ENCODE measurements at regions not wholly inside any gene's neighbourhood (a gene's known extent, or its start where the extent isn't known, plus 50 kb on each side); places are given as distances from the start of the nearest gene placed in this dataset.

DNA sequence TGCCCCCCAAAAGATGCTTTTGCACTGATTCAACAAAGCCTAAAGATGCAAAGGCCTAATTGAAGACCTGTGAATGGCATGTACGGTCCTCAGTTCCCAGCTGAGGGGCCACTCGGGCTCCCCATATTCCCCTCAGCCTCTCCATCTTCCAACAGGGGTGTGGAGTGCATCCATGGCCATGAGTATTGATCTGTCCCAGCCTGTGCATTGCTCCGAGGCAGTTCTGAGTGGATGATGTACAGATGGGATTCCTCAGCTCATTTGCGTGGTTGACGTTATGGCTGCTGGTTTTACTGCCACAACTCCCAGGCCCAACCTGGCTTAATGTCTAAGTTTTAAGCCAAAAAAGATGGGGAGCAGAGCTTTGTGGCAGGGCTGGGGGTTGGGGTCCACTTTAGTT, 162.7 kb upstream of the ZNF267 start:
- TF ChIP-seq TAF7 (optimal IDR thresholded peaks at IDR 0.05; ENCODE audit: borderline replicate concordance, low read depth, low read length) = no peak
- POLR2A ChIA-PET (ENCODE audit: partially characterized antibody) = interaction anchor here (0.8 to 4.7 kb wide), 8 partner anchors 9 to 252 kb away, joined by 3 to 43 read pairs (median 5); partner anchors contain the start of genes ARMC5 and RUSF1
- 88% methylated on average over 5 of the region's 5 CpGs; no CpG with 5 or more reads in 1 of the 2 experiments for WGBS, 2 experiments (ENCODE audit: extremely low coverage in 1 of 2, insufficient coverage in 1 of 2, insufficient read length in 1 of 2, insufficient replicate concordance in 2 of 2, low coverage in 1 of 2, low lambda C conversion rate in 2 of 2, missing lambda C conversion rate in 1 of 2)

More for the DNA sequence above, 162.7 kb upstream of the ZNF267 start:
- H2AK5ac ChIP-seq (ENCODE audit: low read depth, low read length) = no peak overlapping the region
- no peak overlapping the region for H3K27ac ChIP-seq (ENCODE audit: low read depth, low read length)
- no peak overlapping the region for H2AFZ ChIP-seq (ENCODE audit: low read length)
- no peak overlapping the region for H3K4ac ChIP-seq (replicated peaks; ENCODE audit: insufficient read length, low read depth, low read length)
- H4K8ac ChIP-seq (ENCODE audit: extremely low read depth, insufficient read depth, low read length) = no peak overlapping the region
- 0 out of 2 replicates have a peak, but pooled peaks cover 2% of the 10 kb centered on the region for H3K23me2 ChIP-seq (ENCODE audit: low read depth, low read length)
- H2BK15ac ChIP-seq (ENCODE audit: low read length) = no peak overlapping the region
- DNase-seq (ENCODE audit: low read depth in 1 of 2, low spot score in 2 of 2) (no peak), FAIRE-seq (no peak)
- H3K9ac ChIP-seq (replicated peaks in 1 of 4; ENCODE audit: extremely low read depth in 1 of 4, low read depth in 3 of 4, low read length in 3 of 4) = no peak overlapping the region
- H3K56ac ChIP-seq (replicated peaks; ENCODE audit: insufficient read length, low read depth, low read length) = no peak overlapping the region
- H3K18ac ChIP-seq (ENCODE audit: extremely low read depth, low read length) = no peak overlapping the region
- no peak overlapping the region for H3K14ac ChIP-seq (ENCODE audit: insufficient read length)
- H3K9me3 ChIP-seq (ENCODE audit: insufficient read depth in 2 of 2, low read depth in 1 of 2, low read length in 1 of 2) = no peaks in the 10 kb centered on the region
- H3K36me3 ChIP-seq (ENCODE audit: control insufficient read depth in 2 of 4, insufficient read depth in 4 of 4, low read length in 3 of 4) = peaks cover 10 to 31% (median 18%) of the 10 kb centered on the region in 4 experiments; a peak in 6 of 8 replicates
- no peak overlapping the region for H2BK12ac ChIP-seq (ENCODE audit: low read depth, low read length)
- no peak overlapping the region for H4K91ac ChIP-seq (replicated peaks; ENCODE audit: insufficient read length, low read length)
- H3K4me2 ChIP-seq (ENCODE audit: insufficient read depth in 1 of 2, low read depth in 2 of 2, low read length in 2 of 2) = no peak overlapping the region
- CTCF ChIA-PET (ENCODE audit: partially characterized antibody) = interaction anchor here (0.7 to 3.7 kb wide), 14 partner anchors 8 to 284 kb away, joined by 3 to 29 read pairs (median 4); no protein-coding TSS in a partner anchor
- H2BK20ac ChIP-seq (ENCODE audit: low read length) = no peak overlapping the region
- peaks cover 6 to 7% of the 10 kb centered on the region in 2 experiments for H4K20me1 ChIP-seq (replicated peaks in 1 of 2; ENCODE audit: control insufficient read depth in 1 of 2, insufficient read depth in 2 of 2, low read length in 2 of 2)
- H3K79me1 ChIP-seq (ENCODE audit: low read depth, low read length) = peaks cover 4% of the 10 kb centered on the region
- no peak overlapping the region for H3K4me3 ChIP-seq (ENCODE audit: extremely low read depth in 1 of 4, insufficient read depth in 2 of 4, low read depth in 3 of 4, low read length in 4 of 4)
- H2BK120ac ChIP-seq (replicated peaks; ENCODE audit: low read depth, low read length) = no peak overlapping the region
- no peak overlapping the region for H3K23ac ChIP-seq (ENCODE audit: insufficient read length)
- no peaks in the 10 kb centered on the region for H3K27me3 ChIP-seq (replicated peaks in 1 of 4; ENCODE audit: control insufficient read depth in 3 of 4, extremely low read depth in 1 of 4, insufficient read depth in 3 of 4, low read length in 3 of 4)
- peaks cover 4 to 22% of the 10 kb centered on the region in 2 experiments for H3K79me2 ChIP-seq (ENCODE audit: control insufficient read depth in 1 of 2, insufficient read depth in 2 of 2, low read length in 2 of 2)
- peaks cover 4 to 14% (median 5%) of the 10 kb centered on the region in 4 experiments; a peak in 6 of 7 replicates for H3K4me1 ChIP-seq (replicated peaks in 1 of 4; ENCODE audit: control insufficient read depth in 3 of 4, insufficient read depth in 4 of 4, low read length in 3 of 4)
- no peak overlapping the region for H4K5ac ChIP-seq (ENCODE audit: insufficient read length, low read depth, low read length)
- no peak overlapping the region for H2BK5ac ChIP-seq (ENCODE audit: low read depth, low read length)
